GM12875 (cell line): ENCODE measurements at regions not wholly inside any gene's neighbourhood (a gene's known extent, or its start where the extent isn't known, plus 50 kb on each side); places are given as distances from the start of the nearest gene placed in this dataset.

ENCODE experiments used
- H3K4me3 ChIP-seq: one replicate; pipeline ENCODE4 v1.5.1; 2011; ENCODE audit warnings: low read depth, low read length, control low read depth
- TF ChIP-seq, protein P1 (sequence below): IDR thresholded peaks from 2 replicates; pipeline ENCODE4 v1.5.1; 2011; ENCODE audit warnings: low read depth, mild to moderate bottlenecking, control low read depth, inconsistent platforms, low read length, moderate library complexity, borderline replicate concordance; ENCODE audit not compliant: insufficient read depth

GRCh38 chrX:30161043-30161442 lies 54.3 kb upstream of the MAGEB2 start:
- TF ChIP-seq, protein P1, sequence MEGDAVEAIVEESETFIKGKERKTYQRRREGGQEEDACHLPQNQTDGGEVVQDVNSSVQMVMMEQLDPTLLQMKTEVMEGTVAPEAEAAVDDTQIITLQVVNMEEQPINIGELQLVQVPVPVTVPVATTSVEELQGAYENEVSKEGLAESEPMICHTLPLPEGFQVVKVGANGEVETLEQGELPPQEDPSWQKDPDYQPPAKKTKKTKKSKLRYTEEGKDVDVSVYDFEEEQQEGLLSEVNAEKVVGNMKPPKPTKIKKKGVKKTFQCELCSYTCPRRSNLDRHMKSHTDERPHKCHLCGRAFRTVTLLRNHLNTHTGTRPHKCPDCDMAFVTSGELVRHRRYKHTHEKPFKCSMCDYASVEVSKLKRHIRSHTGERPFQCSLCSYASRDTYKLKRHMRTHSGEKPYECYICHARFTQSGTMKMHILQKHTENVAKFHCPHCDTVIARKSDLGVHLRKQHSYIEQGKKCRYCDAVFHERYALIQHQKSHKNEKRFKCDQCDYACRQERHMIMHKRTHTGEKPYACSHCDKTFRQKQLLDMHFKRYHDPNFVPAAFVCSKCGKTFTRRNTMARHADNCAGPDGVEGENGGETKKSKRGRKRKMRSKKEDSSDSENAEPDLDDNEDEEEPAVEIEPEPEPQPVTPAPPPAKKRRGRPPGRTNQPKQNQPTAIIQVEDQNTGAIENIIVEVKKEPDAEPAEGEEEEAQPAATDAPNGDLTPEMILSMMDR = no peak
- no peak overlapping the region for H3K4me3 ChIP-seq
